GM19468 (cell line): ENCODE measurements at regions not wholly inside any gene's neighbourhood (a gene's known extent, or its start where the extent isn't known, plus 50 kb on each side); places are given as distances from the start of the nearest gene placed in this dataset.
"Not testable (repeated sequence)": the region's sequence is repeated elsewhere in the genome, so short reads cannot be mapped to it uniquely, and the experiment has no call there.

Experiments
- ATAC-seq: cut with Tn5 transposase; IDR thresholded peaks from one replicate; pipeline ENCODE4 v1.9.1; 2021; ENCODE audit warnings: mild to moderate bottlenecking, moderate library complexity, moderate number of reproducible peaks; ENCODE audit not compliant: unreplicated experiment; ENCODE audit errors: extremely low read depth

- ATAC-seq = no peak
These were observed 298.9 kb upstream of the CNTNAP2 start for GRCh38 chr7:145817687-145818086.

- ATAC-seq = no peak
These were observed 304.4 kb upstream of the CNTNAP2 start for GRCh38 chr7:145812218-145812617.

- not testable (repeated sequence) for ATAC-seq
These were observed 311.1 kb upstream of the CNTNAP2 start for GRCh38 chr7:145805496-145805895.

GRCh38 chr7:145797507-145797906 is 319.1 kb upstream of the CNTNAP2 start:
- ATAC-seq = no peak

- no peak for ATAC-seq
These were observed 321.5 kb upstream of the CNTNAP2 start for GRCh38 chr7:145795132-145795531.

- no peak for ATAC-seq
These were observed 331.5 kb upstream of the CNTNAP2 start for GRCh38 chr7:145784809-145785780.

GRCh38 chr7:145781388-145781787 is 335.2 kb upstream of the CNTNAP2 start:
- ATAC-seq = not testable (repeated sequence)

GRCh38 chr7:145779140-145779539 is 337.5 kb upstream of the CNTNAP2 start:
- ATAC-seq = no peak

- ATAC-seq = no peak
These were observed 341.8 kb upstream of the CNTNAP2 start for GRCh38 chr7:145774777-145775176.

GRCh38 chr7:145753004-145753403 is 363.6 kb upstream of the CNTNAP2 start:
- no peak for ATAC-seq

GRCh38 chr7:145737617-145738016 is 379.0 kb upstream of the CNTNAP2 start:
- no peak for ATAC-seq

- ATAC-seq = no peak
These were observed 381.5 kb upstream of the CNTNAP2 start for GRCh38 chr7:145735061-145735460.

- ATAC-seq = no peak
These were observed 384.1 kb upstream of the CNTNAP2 start for GRCh38 chr7:145732521-145732920.

- ATAC-seq = no peak
These were observed 386.9 kb upstream of the CNTNAP2 start for GRCh38 chr7:145729691-145730090.

GRCh38 chr7:145718129-145718528 is 398.5 kb upstream of the CNTNAP2 start:
- no peak for ATAC-seq

GRCh38 chr7:145700488-145700887 is 416.1 kb upstream of the CNTNAP2 start:
- no peak for ATAC-seq

GRCh38 chr7:145698526-145699262 is 417.9 kb upstream of the CNTNAP2 start:
- no peak for ATAC-seq

GRCh38 chr7:145697412-145698107 is 419.0 kb upstream of the CNTNAP2 start:
- not testable (repeated sequence) for ATAC-seq

GRCh38 chr7:145696071-145696470 is 420.5 kb upstream of the CNTNAP2 start:
- ATAC-seq = no peak

GRCh38 chr7:145692237-145692950 is 424.2 kb upstream of the CNTNAP2 start:
- ATAC-seq = no peak
